Endodermal cell (in vitro differentiated cells): ENCODE measurements at regions not wholly inside any gene's neighbourhood (a gene's known extent, or its start where the extent isn't known, plus 50 kb on each side); places are given as distances from the start of the nearest gene placed in this dataset.

ENCODE experiments used
- DNase-seq: peaks from one replicate; pipeline ENCODE4 v3.0.0-alpha.2; 2017
- H3K27ac ChIP-seq: 2 replicates; pipeline ENCODE4 v1.5.1; 2013; ENCODE audit warnings: mild to moderate bottlenecking, low read depth, low read length, moderate library complexity
- H3K27me3 ChIP-seq: 2 replicates; pipeline ENCODE4 v1.6.1; 2013; ENCODE audit warnings: mild to moderate bottlenecking, low read length, moderate library complexity; ENCODE audit not compliant: insufficient read depth, control insufficient read depth, poor library complexity, severe bottlenecking
- H3K36me3 ChIP-seq: 2 replicates; pipeline ENCODE4 v1.7.0; 2013; ENCODE audit warnings: mild to moderate bottlenecking, low read length, moderate library complexity; ENCODE audit not compliant: control insufficient read depth, insufficient read depth
- H3K4me1 ChIP-seq: one replicate; pipeline ENCODE4 v1.7.0; 2013; ENCODE audit warnings: low read length; ENCODE audit not compliant: control insufficient read depth, insufficient read depth
- H3K4me3 ChIP-seq: 2 replicates; pipeline ENCODE4 v1.5.1; 2013; ENCODE audit warnings: mild to moderate bottlenecking, low read length, moderate library complexity
- H3K9ac ChIP-seq: 2 replicates; pipeline ENCODE4 v1.6.1; 2013; ENCODE audit warnings: mild to moderate bottlenecking, low read length, moderate library complexity; ENCODE audit not compliant: poor library complexity, severe bottlenecking; ENCODE audit errors: extremely low read depth
- H3K9me3 ChIP-seq: 2 replicates; pipeline ENCODE4 v1.6.1; 2013; ENCODE audit warnings: mild to moderate bottlenecking, low read length, moderate library complexity; ENCODE audit not compliant: control insufficient read depth
- H3K27ac Mint-ChIP-seq: 2 replicates; pipeline ENCODE4 v1.8.0; 2020; ENCODE audit warnings: mixed read lengths
- H3K27me3 Mint-ChIP-seq: 2 replicates; pipeline ENCODE4 v1.8.0; 2021; ENCODE audit warnings: mild to moderate bottlenecking, mixed read lengths; ENCODE audit not compliant: insufficient read depth
- H3K36me3 Mint-ChIP-seq: 2 replicates; pipeline ENCODE4 v1.8.0; 2020; ENCODE audit warnings: low read depth, mixed read lengths
- H3K4me1 Mint-ChIP-seq: 2 replicates; pipeline ENCODE4 v1.8.0; 2020; ENCODE audit warnings: mixed read lengths
- H3K4me3 Mint-ChIP-seq: 2 replicates; pipeline ENCODE4 v1.8.0; 2020; ENCODE audit warnings: mild to moderate bottlenecking, moderate library complexity, mixed read lengths
- H3K9me3 Mint-ChIP-seq: 2 replicates; pipeline ENCODE4 v1.8.0; 2020; ENCODE audit warnings: mild to moderate bottlenecking, mixed read lengths
- WGBS, 2 experiments: methylation state at CpG; one replicate each; pipeline versions ENCODE4 v1.1.5 to v1.1.7; 2013; ENCODE audit warnings: missing lambda C conversion rate in 2 of 2, mixed read lengths in 1 of 2; ENCODE audit not compliant: insufficient coverage in 1 of 2, insufficient read length in 1 of 2; 5-methylcytosine and 5-hydroxymethylcytosine counted together
- TF ChIP-seq, protein P1 (sequence below): fragments of 200-600 bp; sonication (generic); conservative IDR thresholded peaks from 2 replicates; pipeline ENCODE4 v1.5.0; 2021; ENCODE audit warnings: antibody characterized with exemption, mild to moderate bottlenecking

DNA sequence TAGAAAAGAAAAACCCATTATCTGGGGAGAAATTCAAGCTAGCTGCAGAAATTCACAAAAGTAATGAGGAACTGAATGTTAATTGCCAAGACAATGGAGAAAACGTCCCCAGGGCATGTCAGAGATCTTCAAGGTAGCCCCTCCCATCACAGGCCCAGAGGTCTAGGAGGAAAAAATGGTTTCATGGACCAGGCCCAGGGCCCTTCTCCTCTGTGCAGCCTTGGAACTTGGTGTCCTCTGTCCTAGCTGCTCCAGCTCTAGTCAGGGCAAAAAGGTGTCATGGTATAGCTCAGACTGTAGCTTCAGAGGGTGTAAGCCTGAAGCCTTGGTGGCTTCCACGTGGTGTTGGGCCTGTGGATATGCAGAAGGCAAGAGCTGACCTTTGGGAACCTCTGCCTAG lies 411.8 kb downstream of the ADRA2A start:
- TF ChIP-seq, protein P1, sequence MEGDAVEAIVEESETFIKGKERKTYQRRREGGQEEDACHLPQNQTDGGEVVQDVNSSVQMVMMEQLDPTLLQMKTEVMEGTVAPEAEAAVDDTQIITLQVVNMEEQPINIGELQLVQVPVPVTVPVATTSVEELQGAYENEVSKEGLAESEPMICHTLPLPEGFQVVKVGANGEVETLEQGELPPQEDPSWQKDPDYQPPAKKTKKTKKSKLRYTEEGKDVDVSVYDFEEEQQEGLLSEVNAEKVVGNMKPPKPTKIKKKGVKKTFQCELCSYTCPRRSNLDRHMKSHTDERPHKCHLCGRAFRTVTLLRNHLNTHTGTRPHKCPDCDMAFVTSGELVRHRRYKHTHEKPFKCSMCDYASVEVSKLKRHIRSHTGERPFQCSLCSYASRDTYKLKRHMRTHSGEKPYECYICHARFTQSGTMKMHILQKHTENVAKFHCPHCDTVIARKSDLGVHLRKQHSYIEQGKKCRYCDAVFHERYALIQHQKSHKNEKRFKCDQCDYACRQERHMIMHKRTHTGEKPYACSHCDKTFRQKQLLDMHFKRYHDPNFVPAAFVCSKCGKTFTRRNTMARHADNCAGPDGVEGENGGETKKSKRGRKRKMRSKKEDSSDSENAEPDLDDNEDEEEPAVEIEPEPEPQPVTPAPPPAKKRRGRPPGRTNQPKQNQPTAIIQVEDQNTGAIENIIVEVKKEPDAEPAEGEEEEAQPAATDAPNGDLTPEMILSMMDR: no peak
- H3K27me3 Mint-ChIP-seq: no peaks in the 10 kb centered on the region
- H3K36me3 Mint-ChIP-seq: peaks cover 3% of the 10 kb centered on the region
- no peak overlapping the region for H3K27ac ChIP-seq
- no peak overlapping the region for H3K9ac ChIP-seq
- no peaks in the 10 kb centered on the region for H3K27me3 ChIP-seq
- DNase-seq: no peak
- H3K27ac Mint-ChIP-seq: no peak overlapping the region
- WGBS, 2 experiments: 32 to 48% methylated on average over 2 of the region's 2 CpGs
- H3K4me3 ChIP-seq: no peak overlapping the region
- peaks cover 36% of the 10 kb centered on the region for H3K9me3 ChIP-seq
- H3K4me1 ChIP-seq: no peaks in the 10 kb centered on the region
- no peak overlapping the region for H3K4me3 Mint-ChIP-seq
- no peaks in the 10 kb centered on the region for H3K36me3 ChIP-seq
- H3K9me3 Mint-ChIP-seq: peaks cover 42% of the 10 kb centered on the region
- no peaks in the 10 kb centered on the region for H3K4me1 Mint-ChIP-seq

DNA sequence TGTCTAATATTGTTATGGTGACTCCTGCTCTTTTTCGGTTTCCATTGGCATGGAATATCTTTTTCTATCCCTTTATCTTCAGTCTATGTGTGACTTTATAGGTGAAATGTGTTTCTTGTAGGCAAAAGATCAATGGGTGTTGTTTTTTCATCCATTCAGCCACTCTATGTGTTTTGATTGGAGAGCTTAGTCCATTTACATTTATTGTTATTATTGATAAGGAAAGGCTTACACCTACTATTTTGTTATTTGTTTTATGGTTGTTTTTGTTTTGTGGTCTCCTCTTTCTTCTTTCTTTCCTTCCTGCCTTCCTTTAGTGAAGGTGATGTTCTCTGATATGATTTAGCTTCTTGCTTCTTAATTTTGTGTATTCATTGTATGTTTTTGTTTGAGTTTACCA lies 414.3 kb downstream of the ADRA2A start:
- H3K9me3 Mint-ChIP-seq: peaks cover 42% of the 10 kb centered on the region
- WGBS, 2 experiments: no CpG with 5 or more reads among the region's 1 CpG

DNA sequence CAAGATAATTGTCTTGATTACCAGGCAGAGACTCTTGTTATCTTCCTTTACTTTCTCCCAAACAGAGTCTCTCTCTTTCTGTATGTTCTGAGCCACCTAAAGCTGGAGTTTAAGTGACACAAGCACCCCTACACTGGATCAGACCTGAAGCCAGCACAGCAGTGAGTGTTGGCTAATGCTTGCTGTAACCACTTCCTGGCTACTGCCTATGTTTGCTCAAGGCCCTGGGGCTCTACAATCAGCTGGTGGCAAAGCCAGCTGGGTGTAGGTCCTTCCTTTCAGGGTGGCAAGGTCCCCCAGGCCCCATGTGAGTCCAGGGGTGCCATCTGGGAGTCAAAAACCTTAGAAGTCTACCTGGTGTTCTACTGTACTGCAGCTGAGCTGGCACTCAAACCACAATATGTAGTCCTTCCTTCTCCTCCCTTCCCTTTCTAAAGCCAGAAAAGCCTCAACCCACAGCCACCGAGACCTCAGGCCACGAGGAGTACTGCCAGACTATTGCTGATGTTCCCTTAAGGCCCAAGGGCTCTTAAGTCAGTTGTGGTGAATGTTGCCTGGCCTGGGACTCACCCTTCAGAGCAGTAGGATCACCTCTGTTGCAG lies 416.3 kb downstream of the ADRA2A start:
- Histone ChIP-seq H3K36me3 (no peaks in the 10 kb centered on the region), H3K27ac (no peak overlapping the region), H3K4me3 (no peak overlapping the region), H3K9ac (no peak overlapping the region), H3K4me1 (no peaks in the 10 kb centered on the region), H3K9me3 (peaks cover 30% of the 10 kb centered on the region), H3K27me3 (no peaks in the 10 kb centered on the region)
- no peak overlapping the region for H3K27ac Mint-ChIP-seq
- H3K4me1 Mint-ChIP-seq: no peaks in the 10 kb centered on the region
- H3K4me3 Mint-ChIP-seq: no peak overlapping the region
- H3K36me3 Mint-ChIP-seq: peaks cover 3% of the 10 kb centered on the region
- 80 to 86% methylated on average over 1 to 2 of the region's 2 CpGs for WGBS, 2 experiments
- no peak for DNase-seq
- TF ChIP-seq, protein P1: no peak
- peaks cover 3% of the 10 kb centered on the region for H3K27me3 Mint-ChIP-seq
- H3K9me3 Mint-ChIP-seq: peaks cover 35% of the 10 kb centered on the region

More for the DNA sequence above, 414.3 kb downstream of the ADRA2A start:
- H3K27me3 Mint-ChIP-seq: peaks cover 3% of the 10 kb centered on the region
- Histone ChIP-seq H3K4me1 (no peaks in the 10 kb centered on the region), H3K36me3 (no peaks in the 10 kb centered on the region), H3K27me3 (no peaks in the 10 kb centered on the region), H3K27ac (no peak overlapping the region), H3K9ac (no peak overlapping the region), H3K4me3 (no peak overlapping the region), H3K9me3 (peaks cover 36% of the 10 kb centered on the region)
- H3K36me3 Mint-ChIP-seq: peaks cover 3% of the 10 kb centered on the region
- no peak overlapping the region for H3K27ac Mint-ChIP-seq
- TF ChIP-seq, protein P1: no peak
- H3K4me1 Mint-ChIP-seq: no peaks in the 10 kb centered on the region
- DNase-seq: no peak
- H3K4me3 Mint-ChIP-seq: no peak overlapping the region
